GM18511 (cell line): ENCODE measurements at regions not wholly inside any gene's neighbourhood (a gene's known extent, or its start where the extent isn't known, plus 50 kb on each side); places are given as distances from the start of the nearest gene placed in this dataset.
A peak's percentile ranks its signal among the peaks of the same experiment; 100 is the strongest.
"Not testable (repeated sequence)": the region's sequence is repeated elsewhere in the genome, so short reads cannot be mapped to it uniquely, and the experiment has no call there.

ENCODE experiments used
- ATAC-seq: cut with Tn5 transposase; IDR thresholded peaks from one replicate; pipeline ENCODE4 v1.9.1; 2021; ENCODE audit warnings: mild to moderate bottlenecking, moderate library complexity; ENCODE audit not compliant: unreplicated experiment

DNA sequence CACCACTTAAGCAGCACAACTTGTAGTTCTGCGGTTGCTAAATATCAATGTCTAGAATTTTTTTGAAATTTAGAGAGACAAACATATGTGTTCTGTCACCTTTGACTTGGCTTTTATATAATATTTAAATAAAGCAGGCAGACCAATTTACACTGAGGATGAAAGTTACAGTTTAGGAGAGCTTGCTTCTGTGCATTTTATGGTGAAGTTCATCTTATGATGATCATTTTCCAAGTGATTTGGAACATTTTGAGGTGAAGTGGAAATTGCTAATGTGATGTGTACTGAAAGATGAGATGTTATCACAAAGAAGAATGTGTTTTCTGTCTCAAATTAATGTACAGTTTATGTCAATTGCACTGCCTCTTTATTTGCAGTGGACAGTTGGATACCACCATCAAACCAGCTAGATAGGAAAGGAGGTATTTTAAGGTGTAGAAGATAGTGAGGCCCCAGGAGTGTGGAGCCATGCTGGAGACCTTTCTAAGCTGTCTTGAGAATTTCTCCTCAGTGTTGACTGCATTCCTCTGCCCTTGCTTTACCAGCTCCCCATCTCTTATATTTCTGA lies 461.9 kb downstream of the UTRN start:
- ATAC-seq = no peak

DNA sequence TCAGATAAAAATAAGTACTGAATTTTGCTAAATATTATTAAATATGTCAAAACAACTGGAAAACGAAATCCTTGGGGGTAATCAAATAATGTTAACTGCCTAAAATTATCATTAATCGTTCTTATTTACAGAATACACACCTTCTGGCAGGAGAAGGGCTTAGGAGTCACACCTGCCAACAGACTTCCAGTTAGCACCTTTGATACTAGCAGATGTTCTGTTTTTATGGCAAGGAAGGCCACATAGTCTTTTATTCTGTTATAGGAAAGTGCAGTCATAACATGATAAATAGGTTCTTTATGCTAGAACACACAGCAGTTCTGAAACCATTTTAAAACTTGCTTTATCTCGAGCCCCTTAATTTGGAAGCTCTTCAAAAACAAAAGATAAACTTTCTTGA lies 464.1 kb downstream of the UTRN start:
- no peak for ATAC-seq

DNA sequence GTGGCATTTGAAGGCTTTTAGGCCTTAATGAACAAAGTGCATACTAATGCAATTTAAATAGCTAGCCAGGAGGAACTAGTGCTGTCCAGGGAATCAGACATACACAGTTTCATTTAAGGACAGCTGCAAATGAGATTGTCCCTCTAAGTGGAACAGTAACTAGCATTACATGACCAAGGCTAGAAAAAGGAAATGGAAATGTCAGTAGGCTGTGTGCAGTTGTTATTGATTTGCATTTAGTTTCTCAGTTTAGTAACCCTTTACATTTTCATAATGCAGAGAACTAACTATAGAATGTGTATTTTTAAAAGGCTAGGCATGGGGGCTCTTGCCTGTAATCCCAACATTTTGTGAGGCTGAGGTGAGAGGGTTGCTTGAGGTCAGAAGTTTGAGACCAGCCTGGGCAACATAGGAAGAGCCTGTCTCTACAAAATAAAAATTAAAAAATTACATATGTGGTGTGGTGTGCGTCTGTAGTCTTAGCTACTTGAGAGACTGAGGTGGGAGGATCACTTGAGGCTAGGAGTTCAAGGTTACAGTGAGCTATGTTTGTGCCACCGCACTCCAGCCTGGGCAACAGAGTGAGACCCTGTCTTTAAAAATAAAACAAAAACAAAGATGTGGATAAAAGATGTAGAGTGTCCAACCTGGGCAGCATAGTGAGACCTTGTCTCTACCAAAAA lies 468.0 kb downstream of the UTRN start:
- ATAC-seq = peak; percentile 94

DNA sequence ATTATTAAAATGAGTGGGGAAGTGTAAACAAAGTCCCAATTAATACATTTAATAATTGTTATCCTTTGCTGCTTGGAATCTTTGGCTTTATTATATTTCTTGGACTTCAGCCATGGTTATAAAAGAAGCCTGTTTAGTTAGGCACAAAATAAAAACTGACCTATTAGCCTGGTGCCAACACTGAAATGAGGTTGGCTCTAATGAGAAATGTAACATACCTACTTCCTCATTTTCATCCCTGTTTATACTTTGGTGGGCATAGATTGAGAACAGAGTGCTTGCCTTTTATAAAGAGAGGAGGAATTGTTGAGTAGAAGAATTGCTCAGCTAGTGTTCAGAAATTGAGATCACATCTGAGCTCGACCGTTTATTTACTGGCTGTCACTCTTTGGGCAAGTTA lies 471.3 kb downstream of the UTRN start:
- ATAC-seq = no peak

DNA sequence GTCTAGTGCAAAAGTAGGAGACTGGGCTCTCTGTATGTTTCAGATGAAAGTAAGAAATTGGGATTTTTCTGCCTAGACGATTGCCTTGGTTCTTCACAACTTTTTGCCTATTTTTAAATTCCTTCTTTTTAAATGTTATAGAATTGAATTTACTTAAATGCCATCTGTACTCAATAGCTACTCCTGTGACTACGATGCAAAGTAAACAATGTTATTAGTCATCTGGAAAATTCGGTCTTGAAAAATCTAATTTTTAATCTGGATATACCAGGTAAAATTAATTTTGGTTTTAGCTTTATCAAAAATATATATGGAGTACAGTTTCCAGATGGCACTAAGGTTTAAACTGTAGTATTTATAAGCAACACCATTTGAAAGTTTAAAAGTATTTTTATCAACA lies 472.2 kb downstream of the UTRN start:
- no peak for ATAC-seq

DNA sequence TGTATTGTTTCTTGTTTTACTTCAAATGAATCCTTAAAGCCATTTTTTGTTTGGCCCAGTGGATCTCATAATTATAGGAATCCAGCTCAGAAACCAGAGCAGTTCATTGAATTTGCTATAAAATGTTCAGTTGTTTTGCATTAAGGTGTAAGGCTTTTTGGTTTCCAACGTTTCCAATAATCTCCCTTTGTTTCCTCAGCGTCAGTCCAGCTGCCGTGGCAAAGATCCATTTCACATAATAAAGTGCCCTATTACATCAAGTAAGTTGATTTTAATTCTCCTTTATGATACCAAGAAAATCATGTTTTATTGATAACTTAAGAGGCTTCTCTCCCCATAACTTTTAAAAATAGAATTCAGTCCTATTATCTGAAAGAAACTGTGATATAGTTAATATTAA lies 472.6 kb downstream of the UTRN start:
- no peak for ATAC-seq

DNA sequence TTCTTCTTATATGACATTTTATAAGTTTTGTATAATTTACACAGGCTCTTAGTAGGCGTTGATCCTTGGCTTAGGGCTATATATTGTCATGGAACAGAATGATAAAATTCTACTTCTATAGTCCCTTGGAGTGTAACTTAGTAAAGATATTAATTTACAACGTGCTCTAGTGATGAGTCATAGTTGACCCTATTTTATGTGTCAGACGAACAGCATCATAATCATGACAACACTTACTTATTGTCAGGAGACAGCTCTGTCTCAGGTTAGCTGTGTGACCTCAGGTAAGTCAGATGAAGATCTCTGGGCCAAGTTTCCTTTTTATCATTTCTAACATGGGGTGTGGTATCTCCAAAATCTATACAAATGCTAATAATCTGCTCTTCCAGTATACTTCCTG lies 473.5 kb downstream of the UTRN start:
- ATAC-seq = peak; percentile 74

DNA sequence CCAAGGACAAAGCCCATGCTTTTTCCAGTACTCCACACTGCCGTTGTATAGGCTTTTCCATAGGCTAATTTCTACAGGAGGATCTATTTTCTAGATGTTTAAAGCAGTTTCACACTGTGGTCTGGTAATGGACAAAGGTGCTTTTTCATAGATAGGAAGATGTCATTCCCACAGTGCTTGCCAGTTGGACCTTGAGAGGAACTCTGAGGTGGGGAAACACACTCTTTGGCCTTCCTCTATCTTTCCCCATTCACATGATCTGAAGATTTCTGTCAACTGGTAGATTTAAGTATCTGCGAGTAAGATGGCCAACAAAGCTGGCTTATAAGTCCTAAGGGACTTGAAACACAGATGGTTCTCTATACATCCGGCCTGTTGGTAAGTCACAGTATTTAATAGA lies 477.3 kb downstream of the UTRN start:
- ATAC-seq = no peak

DNA sequence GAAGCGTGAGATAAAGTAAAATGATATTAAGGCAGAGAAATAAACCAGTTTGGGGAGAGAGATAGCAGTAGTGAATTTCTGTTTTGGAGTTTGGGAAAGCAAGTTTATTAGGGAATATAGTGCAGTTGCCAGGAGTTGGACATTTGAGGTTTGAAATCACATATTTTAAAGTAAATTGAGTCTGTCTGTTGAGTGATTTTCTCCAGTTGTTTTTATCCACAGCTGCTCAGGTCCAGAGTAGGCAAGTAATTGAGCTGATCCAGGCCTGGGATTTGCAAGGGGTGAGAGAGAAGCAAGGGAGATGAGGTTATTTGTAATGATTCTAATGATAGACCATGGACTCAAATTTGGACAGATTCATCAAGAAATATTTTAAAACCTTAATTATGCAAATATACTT lies 481.9 kb downstream of the UTRN start:
- no peak for ATAC-seq

DNA sequence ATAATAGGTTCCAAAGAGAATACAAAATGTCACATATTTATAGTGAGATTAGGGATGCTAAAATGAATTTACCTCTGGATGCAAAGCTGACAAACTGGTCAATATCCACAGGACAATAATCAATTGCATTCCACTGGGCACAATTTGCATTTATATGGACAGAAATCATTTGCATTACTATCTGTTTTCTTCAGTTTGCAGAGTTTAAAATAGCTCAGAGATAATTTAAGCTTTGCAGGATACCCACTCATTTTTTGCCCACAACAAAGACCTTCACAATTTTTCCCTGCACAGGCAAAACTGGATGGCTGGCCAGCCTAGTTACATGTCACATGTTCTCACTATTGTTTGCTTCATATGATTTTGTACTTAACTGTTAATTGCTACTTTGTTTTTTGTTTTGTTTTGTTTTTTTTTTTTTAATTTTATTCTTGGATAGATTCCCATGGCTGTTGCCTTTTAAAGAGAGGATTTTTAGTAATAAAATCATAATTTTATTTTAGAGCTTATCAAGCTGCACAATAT lies 483.5 kb downstream of the UTRN start:
- no peak for ATAC-seq

DNA sequence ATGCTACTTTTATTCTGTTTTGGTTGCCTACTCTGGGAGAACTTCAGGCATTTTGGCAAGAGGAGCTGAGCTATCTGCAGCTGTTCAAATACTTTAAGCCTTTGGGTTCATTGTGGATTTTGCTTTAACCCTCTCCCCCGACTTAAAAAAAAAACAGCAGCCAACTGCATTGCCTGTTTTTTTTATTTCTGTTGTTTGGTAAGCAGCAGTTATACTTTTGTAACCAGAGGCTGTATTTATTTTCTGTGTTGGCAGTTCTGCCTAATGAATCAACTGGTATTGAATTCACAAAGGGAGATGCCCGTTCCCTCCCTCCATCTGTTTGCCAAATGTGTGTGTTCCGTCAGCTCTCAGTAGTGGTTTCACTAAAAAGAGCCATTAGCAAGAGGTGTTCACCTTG lies 484.0 kb downstream of the UTRN start:
- no peak for ATAC-seq

DNA sequence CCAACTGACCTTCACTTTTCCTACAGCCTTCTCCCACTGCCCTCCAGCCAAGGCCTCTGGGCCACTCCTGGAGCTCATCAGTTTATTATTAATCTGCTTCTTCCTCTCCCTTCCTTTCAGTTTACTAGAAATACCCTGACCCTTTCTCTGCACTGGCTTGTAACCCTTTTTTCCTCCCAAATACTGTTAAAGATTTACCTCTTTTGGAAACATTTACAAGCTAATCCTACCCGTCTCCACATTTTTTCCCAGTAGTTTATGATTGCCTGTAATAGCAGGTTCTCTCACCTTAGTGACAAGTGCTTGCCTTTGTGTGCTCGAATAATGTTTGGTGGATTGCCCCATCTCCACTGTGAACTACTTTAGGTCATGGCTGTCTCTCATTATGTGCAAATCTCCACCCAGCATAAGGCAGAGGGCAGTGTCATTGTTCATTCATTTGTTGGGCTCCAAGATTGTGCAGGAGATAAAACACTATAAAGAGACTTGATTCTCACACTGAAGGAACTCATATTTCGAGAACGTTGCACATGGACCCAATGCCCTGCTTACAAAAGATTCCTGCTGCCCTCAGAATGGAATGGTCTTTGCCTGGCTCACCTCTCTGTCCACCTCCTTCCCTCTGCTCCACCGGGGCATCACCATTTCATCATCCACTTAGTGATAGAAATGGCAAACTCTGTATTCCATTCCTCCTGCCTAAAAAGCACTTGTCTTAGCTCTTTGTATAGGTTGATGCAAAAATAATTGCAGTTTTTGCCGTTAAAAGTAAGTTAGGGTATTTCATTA lies 491.1 kb downstream of the UTRN start:
- no peak for ATAC-seq

DNA sequence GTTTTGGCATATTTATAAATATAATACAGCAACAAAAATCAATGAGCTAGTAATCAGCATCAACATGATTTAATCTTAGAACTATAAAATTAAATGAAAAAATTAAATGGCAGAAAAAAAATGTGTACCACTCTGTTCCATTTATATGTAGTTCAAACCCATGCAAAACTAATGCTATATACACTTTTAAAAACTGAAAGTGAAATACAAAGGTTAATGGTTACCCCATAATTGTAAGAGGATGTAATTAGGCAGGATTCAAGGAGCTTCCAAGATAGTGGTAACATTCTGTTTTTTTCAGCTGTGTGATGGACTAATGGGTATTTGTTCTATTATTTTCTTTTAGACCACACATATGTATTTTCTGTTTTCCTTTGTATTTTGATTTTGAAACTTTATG lies 492.1 kb downstream of the UTRN start:
- peak; percentile 61 for ATAC-seq

DNA sequence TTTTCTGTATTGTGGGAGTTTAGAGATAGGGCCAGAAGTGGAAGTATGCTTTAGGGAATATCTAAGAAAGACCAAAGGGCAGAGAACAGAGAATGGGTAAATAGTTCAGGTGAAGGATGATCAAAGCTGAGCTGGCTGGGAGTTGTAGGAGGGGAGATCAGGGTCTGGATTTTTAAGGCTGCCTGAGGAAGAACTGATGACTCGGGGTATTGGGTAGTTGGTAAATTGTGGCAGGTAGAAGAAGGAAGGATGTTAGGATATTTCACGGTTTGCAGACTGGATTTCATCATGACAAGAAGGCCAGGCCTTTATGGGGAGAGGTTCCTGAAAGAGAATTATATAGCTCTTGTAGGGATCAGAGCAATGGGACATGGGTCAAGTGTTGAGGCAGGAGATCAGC lies 492.9 kb downstream of the UTRN start:
- no peak for ATAC-seq

DNA sequence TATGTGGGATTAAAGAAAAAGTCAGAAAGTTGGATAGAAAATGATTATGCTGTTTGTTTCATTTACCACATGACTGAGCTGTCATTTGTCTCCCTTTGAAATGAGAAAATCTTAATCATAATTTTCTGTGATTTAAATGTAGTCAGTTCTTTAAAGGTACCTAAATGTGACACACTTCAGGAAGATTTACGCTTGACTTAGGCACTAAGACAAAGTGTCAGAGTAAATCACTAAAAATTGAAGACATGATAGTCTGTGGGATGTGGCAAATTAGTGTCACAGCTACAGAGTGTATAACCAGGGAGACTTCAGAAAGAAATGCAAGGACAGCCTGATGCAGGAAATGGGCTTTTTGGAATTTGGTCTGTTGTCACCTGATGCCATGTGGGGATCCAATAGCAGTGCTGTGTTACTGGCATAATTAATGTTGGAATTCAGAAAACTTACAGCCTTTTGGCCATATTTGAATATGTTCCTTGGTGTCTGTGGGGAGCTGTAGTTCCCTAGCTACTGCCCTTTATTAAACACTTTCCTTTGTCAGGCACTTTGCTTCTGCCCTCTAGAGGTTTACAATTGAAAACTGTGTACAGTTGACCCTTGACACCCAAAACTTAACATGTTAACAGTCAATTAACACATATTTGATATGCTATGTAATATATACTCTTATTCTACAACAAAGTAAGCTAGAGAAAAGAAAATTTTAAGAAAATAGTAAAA lies 493.8 kb downstream of the UTRN start:
- ATAC-seq = peak; percentile 63

DNA sequence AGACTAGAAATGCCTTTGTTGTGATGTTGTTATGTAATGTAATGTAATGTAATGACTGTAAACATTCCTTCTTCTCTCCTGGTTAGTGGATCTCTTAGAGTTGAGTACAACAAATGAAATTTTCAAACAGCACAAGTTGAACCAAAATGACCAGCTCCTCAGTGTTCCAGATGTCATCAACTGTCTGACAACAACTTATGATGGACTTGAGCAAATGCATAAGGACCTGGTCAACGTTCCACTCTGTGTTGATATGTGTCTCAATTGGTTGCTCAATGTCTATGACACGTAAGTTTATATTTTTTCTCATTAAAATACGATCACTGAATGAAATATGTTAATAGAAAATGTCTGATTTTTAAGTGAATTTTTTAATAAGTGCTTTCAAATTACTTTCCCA lies 496.7 kb downstream of the UTRN start:
- ATAC-seq = no peak

DNA sequence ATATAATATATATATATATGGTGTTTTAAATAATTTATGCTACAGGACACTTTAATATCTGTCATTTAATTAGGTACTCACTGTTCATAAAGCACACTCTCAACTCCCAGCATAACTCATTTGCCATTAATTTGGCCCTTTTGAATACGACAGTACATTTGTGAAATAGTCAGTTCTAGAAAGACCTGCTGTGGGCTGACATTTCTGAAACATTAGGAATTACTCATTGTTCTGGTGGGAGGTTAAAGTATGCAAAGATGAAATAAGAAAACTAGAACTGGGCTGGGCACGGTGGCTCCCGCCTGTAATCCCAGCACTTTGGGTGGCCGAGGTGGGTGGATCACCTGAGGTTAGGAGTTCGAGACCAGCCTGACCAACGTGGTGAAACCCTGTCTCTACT lies 497.5 kb downstream of the UTRN start:
- no peak for ATAC-seq

DNA sequence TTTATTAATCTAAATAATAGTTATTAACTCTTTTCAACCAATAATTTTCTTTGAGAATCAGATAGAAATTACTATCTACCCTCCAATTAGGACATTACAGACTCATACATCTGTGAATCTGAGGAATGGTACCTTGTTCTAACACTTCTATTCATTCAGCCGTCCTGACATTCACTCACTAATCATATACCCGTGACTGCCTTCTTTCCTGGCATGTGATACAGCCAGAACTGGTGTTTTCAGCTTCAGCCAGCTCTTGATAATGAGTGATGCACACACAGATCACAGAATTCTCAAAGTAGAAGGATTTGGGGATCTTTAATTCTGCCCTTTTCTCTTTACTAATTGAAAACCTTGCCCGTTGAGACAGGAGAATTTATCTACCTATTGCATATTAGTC lies 499.9 kb downstream of the UTRN start:
- ATAC-seq = no peak

DNA sequence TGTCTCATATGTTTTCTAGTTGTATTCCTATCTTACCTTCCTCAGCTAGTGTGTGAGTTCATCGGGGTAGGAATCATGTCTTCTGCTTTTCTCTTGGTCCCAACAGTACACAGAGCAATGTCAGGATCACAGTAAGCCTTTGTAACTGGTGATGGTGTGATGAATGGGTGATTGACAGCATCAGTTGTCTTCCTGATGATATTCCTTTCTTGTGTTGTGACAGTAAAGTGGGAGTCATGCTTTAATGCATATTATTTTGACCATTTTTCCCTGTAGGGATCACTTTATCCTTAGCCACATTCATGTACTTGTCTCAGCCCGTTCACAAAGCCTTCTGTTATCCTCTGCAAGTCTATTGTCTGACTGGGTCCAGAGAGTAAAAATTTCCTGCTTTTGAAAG lies 501.7 kb downstream of the UTRN start:
- ATAC-seq = no peak

DNA sequence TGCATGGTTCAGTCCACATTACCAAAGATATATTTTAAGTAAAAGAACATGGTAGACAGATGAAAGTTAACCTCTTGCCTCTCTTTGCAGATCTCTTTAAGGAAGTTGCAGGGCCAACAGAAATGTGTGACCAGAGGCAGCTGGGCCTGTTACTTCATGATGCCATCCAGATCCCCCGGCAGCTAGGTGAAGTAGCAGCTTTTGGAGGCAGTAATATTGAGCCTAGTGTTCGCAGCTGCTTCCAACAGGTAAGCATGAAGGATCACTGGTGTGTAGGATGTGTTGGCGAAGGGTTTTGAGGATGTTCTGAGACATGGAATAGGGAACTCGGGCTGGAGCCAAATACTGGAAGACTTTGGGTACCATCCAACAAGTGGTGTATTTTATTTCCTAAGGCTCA lies 508.6 kb downstream of the UTRN start:
- no peak for ATAC-seq

DNA sequence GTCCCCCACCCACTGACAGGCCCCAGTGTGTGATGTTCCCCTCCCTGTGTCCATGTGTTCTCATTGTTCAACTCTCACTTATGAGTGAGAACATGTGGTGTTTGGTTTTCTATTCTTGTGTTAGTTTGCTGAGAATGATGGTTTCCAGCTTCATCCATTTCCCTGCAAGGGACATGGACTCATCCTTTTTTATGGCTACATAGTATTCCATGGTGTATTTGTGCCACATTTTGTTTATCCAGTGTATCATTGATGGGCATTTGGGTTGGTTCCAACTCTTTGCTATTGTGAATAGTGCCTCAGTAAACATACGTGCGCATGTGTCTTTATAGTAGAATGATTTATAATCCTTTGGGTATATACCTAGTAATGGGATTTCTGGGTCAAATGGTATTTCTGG lies 509.9 kb downstream of the UTRN start:
- ATAC-seq = not testable (repeated sequence)
